Endometrial microvascular endothelial cells (primary cell): ENCODE measurements at regions not wholly inside any gene's neighbourhood (a gene's known extent, or its start where the extent isn't known, plus 50 kb on each side); places are given as distances from the start of the nearest gene placed in this dataset.
"Not testable (repeated sequence)": the region's sequence is repeated elsewhere in the genome, so short reads cannot be mapped to it uniquely, and the experiment has no call there.

ENCODE experiments used
- in situ Hi-C: cut with HindIII; loops from 2 replicates; pipeline ENCODE4 v1.10.0; 2017; ENCODE audit warnings: low sequenced_read_pairs, low pct_unique_long_range_greater_than_20kb; ENCODE audit errors: inconsistent ontology term

DNA sequence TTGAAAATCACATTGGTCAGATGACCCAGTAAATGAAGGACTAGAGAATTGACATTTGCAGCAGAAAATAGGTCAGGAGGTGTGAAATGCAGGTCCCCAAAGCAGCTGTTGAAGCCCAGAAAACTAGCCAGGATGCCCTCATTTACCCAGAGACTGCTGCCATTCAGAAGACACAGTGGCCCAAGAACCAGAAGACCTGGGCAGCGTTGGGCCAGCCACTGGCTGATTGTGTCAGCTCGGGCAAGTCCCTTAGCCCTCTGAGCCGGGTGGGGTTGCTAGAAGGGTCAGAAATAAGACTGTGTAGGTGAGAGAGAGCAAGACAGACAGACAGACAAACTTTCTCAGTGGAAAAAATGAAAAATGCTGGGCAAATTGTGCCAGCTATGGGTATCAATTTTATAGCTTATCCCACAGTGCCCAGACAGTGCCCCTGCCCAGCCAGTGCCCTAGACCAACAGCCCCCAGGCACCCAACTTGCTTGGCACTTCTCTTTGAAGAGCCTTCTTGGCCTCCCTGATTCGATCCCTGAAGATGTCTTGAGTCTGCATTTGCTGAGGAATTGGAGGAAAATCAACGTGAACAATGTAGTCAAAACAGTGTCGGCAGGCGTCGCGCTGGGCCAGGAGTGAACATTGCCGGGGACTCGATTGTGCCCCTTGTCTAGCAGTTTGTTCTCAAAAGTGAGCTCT is 198.3 kb downstream of the MN1 start:
- in situ Hi-C loops, result no loop called here

DNA sequence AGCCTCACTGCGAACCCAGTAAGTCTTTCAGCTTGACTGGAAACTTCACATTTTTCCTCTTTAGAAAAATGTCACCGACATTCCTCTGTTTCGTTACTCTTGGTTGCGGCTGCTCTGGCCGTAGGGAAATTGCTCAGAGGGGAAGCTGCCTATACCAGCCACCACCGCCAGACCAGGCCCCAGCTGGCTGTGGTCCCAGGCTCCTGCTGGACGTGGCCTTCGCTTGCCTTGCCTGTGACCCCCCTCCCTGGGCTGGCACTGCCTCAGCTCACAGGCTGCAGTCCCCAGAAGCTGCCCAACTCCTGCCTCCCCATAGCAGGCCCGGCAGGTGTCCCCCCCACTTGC is 197.8 kb downstream of the MN1 start:
- in situ Hi-C loops, result no loop called here

GRCh38 chr22:27605390-27605789 is 196.2 kb downstream of the MN1 start:
- in situ Hi-C loops, result no loop called here

DNA sequence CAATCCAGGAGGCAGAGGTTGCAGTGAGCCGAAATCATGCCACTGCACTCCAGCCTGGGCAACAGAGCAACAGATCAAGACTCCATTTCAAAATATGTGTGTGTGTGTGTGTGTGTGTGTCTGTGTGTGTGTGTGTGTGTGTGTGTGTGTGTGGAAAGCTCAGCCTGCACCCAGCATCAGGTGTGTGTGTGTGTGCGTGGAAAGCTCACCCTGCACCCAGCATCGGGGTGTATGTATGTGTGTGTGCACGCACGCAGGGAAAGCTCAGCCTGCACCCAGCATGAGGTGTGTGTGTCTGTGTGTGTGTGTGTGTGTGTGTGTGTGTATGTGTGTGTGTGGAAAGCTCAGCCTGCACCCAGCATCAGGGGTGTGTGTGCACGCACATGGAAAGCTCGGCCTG is 193.8 kb downstream of the MN1 start:
- in situ Hi-C loops, result not testable (repeated sequence)

GRCh38 chr22:27609451-27609888 is 192.1 kb downstream of the MN1 start:
- in situ Hi-C loops, result no loop called here

GRCh38 chr22:27610164-27610563 is 191.4 kb downstream of the MN1 start:
- in situ Hi-C loops, result not testable (repeated sequence)

DNA sequence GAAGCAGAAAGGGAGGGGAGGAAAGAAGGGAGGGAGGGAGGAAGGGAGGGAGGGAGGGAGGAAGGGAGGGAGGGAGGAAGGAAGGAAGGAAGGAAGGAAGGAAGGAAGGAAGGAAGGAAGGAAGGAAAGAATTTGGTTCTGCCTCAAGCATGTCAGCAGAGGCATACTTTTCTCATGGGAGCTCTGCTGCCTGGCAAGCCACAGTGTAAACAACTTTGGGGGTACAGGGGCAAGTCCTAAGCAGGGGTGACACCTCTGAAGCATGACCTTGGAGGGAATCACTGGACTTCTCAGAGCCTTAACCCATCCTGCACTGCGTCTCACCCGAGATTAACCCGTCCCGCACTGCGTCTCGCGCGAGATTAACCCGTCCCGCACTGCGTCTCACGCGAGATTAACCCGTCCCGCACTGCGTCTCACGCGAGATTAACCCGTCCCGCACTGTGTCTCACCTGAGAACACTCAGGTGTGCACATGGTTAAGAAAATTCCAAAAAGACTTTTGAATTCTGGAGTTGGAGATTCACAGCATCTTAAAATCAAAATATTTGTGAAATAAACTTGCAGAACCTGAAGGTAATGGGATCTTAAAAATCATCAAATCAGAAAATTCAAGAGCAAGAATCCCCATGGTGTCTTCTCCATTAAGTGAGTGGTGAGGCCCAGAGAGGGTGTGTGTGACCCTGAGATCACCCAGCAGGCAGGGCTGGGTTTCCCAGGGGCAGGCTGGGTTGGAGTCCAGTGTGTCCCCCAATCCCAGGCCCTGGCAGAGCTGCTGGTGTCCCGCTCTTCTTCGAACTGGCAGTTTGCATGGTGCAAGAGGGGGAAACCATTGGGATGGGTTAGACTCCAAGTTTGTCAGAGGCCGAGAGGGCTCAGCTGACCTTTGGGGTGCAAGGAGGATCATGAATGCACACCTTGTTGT is 190.4 kb downstream of the MN1 start:
- in situ Hi-C loops, result no loop called here

DNA sequence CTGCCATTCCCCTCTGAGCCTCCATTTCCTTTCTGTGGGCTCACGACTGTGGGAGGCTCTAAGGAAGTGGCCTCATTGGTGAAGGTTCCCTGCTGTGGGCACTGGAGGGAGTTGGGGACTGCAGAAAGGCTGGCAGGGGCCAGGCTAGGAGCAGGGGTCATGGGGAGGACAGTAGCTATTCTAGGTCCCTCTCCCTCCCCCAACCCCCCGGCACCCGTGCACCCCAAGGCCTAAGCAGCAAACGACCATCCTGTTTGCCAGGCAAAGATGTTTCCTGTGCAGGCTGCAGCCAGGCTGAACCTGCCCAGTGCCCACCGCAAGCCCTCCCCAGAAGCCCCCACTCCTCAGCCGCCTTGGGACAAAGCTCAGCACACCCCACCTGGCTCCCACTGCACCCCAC is 189.4 kb downstream of the MN1 start:
- in situ Hi-C loops, result no loop called here

DNA sequence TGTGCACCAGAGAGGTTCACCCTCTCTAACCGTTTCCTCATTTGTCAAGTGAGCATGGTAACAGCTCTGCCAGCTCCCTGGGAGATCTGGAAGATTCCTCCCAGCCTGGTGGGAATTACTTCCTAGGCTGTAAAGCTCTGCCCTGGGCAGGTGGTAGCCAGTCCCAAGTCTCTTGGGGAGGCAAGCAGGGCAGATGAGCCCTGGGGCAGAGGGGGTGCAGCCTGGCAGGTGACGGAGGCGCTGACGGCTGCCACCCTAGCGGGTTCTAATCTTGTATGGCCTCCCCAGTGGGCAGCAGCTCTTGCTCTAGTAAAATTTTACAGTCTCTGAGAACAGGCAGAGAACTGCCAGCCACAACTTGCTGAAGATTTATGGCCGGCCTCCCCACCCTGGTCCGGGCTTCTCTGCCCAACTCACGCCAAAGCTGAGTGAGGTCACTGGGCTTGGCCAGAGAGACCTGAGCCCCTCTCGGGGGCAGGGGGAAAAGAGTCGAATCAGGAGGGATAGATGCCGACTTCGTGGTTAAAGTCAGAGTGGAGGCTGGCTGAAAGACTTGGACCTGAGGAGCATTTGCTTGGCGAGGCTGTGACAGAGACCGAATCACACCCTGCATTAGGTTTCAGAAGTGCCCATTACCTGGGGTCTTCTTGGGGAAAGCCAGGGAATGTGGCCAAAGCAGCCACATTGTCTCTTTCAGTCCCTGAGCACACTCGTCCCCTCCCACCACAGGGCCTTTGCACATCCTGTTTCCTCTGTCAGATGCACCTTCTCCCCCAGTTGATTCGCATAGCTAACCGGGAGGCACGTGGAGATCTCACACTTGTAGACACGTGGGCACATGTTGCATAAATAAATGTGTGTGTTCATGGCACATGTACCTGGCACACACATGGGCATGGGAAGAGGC is 188.2 kb downstream of the MN1 start:
- in situ Hi-C loops, result no loop called here

DNA sequence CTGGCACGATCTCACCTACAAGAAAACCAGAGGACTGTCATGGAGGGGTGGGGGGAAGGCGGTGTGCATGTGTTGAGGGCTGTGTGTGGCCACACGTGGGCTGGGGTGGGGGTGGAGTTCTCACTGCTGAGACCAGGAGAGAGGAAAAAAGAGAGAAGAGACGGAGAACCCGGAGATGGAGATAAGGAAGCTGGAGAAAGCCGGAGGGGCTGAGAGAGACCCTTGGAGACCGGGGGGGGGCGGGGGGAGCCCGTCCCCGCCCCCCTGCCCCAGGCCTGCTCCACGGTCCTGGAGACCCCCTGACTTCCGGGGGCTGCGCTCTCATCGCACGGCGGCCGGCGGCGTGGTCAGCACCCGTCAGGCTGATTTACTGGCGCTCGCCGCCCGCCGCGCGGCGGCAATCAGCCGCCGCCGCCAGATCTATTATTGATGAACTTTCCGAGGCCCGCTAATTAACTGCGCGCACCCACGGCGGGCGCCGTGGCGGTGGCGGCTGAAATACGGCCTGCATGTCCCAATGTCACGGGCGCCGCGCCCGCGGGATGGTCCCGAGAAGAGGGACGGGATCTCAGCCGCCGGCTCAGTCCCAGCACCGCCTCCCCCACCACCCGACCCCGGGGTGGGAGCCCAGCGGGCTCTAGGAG is 187.4 kb downstream of the MN1 start:
- in situ Hi-C loops, result no loop called here

GRCh38 chr22:27614650-27615007 is 186.9 kb downstream of the MN1 start:
- in situ Hi-C loops, result no loop called here

DNA sequence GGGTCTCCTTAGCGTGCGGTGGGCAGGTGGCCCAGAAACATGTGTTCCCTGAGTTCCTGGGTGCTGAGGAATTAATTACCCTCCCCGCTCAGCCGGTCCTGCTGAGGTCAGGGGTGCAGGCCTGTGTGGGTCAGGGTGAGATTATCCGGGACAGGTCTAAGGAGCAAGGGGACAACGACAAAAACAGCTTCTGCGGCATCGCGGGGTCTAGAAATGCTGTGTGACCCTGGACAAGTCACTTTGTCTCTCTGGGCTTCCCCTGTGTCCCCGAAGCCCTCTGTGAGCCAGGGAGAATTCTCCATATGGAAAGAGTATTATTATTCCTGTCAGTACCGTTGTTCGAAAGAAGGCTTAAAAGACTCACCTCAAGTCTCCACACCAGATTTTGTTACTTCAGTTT is 186.1 kb downstream of the MN1 start:
- in situ Hi-C loops, result no loop called here

- in situ Hi-C loops, result no loop called here
Observed at GRCh38 chr22:27616033-27616432, 185.5 kb downstream of the MN1 start.

- in situ Hi-C loops, result no loop called here
Observed at GRCh38 chr22:27617214-27617881, 184.2 kb downstream of the MN1 start.

- in situ Hi-C loops, result no loop called here
Observed at GRCh38 chr22:27620367-27621154, 181.0 kb downstream of the MN1 start.

- in situ Hi-C loops, result no loop called here
Observed at GRCh38 chr22:27621486-27622070, 180.0 kb downstream of the MN1 start.

- in situ Hi-C loops, result no loop called here
Observed at GRCh38 chr22:27624042-27624441, 177.5 kb downstream of the MN1 start.
